Activated naive CD8-positive, alpha-beta T cell treated with anti-CD3 and anti-CD28 coated beads, Interleukin-2, amount 10 ng/mL, durations not matched to agents 7 days and 5 days (primary cell): ENCODE measurements at regions not wholly inside any gene's neighbourhood (a gene's known extent, or its start where the extent isn't known, plus 50 kb on each side); places are given as distances from the start of the nearest gene placed in this dataset.

Experiments used
- ATAC-seq: fragments of 150-1000 bp; cut with Tn5 transposase; one replicate; pipeline ENCODE4 v1.10.0; 2021; ENCODE audit warnings: low read depth, moderate library complexity
- POLR2A ChIA-PET: fragments of 350-600 bp; sonication (Branson Sonifier 250); formaldehyde crosslinking; loops from one replicate; lab custom pipeline; 2021; ENCODE audit warnings: antibody characterized with exemption; lab: Charles Lee
- DNase-seq: peaks from one replicate; pipeline ENCODE4 v3.0.0; 2021
- H3K27ac Mint-ChIP-seq: one replicate; pipeline ENCODE4 v1.8.0; 2022; ENCODE audit warnings: mild to moderate bottlenecking, mixed read lengths
- H3K27me3 Mint-ChIP-seq: one replicate; pipeline ENCODE4 v1.8.0; 2022; ENCODE audit warnings: mild to moderate bottlenecking, moderate library complexity, mixed read lengths
- H3K36me3 Mint-ChIP-seq: one replicate; pipeline ENCODE4 v1.8.0; 2021; ENCODE audit warnings: mild to moderate bottlenecking, mixed read lengths
- H3K4me1 Mint-ChIP-seq: one replicate; pipeline ENCODE4 v1.8.0; 2021; ENCODE audit warnings: mixed read lengths
- H3K4me3 Mint-ChIP-seq: one replicate; pipeline ENCODE4 v1.8.0; 2022; ENCODE audit warnings: mild to moderate bottlenecking, moderate library complexity, mixed read lengths
- H3K9me3 Mint-ChIP-seq: one replicate; pipeline ENCODE4 v1.8.0; 2021; ENCODE audit warnings: mixed read lengths

GRCh38 chr2:94939349-94939748 lies 68.1 kb downstream of the TEKT4 start:
- H3K27me3 Mint-ChIP-seq: peaks cover 40% of the 10 kb centered on the region
- H3K4me3 Mint-ChIP-seq: no peak overlapping the region
- H3K36me3 Mint-ChIP-seq: no peaks in the 10 kb centered on the region
- ATAC-seq (no peak), DNase-seq (no peak)
- POLR2A ChIA-PET: no interaction called here
- H3K4me1 Mint-ChIP-seq: no peaks in the 10 kb centered on the region
- H3K27ac Mint-ChIP-seq: no peak overlapping the region
- no peaks in the 10 kb centered on the region for H3K9me3 Mint-ChIP-seq

DNA sequence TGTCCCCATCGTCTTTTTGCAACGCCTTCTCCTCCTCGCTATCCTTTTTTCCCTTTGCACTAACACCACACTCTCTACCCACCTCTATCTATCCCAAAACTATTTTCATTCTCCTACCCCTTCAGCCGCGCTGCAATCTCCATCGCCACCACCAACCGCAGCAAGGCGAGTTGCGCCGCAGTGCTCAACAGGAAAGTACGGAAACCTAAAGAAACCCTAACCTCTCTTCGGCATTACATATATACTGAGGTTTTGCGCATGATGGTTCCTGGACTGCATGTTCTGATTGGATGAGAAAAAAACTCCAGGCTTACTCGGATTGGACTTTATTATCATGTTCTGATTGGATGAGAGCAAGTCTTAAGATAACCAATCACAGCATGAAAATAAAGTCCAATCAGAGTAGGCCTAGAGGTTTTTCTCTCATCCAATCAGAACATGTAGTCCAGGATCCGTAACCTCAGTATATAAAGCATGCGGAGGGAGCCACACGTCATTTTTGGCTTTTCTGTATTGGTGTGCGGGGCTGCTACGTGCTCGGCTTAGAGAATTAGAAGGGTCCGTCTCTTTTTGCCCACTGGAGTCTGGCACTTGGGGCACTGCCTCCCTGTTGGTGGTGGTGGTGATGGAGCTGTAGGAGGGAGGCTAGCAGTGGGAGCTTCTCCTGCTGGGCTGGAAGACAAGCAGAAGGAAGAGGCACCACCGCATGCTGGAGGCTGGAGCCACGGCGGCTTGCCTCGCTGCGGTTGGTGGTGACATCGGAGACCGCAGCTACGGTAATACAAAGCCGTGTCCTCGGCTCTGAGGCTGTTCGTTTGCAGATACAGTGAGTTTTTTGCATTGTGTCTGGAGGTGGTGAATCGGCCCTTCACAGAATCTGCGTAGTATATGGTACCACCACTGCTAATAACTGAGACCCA lies 76.1 kb downstream of the TEKT4 start:
- H3K4me1 Mint-ChIP-seq: no peaks in the 10 kb centered on the region
- DNase-seq: no peak
- peaks cover 16% of the 10 kb centered on the region for H3K27me3 Mint-ChIP-seq
- H3K27ac Mint-ChIP-seq: no peak overlapping the region
- H3K9me3 Mint-ChIP-seq: no peaks in the 10 kb centered on the region
- POLR2A ChIA-PET: no interaction called here
- H3K36me3 Mint-ChIP-seq: no peaks in the 10 kb centered on the region
- no peak for ATAC-seq
- no peak overlapping the region for H3K4me3 Mint-ChIP-seq

DNA sequence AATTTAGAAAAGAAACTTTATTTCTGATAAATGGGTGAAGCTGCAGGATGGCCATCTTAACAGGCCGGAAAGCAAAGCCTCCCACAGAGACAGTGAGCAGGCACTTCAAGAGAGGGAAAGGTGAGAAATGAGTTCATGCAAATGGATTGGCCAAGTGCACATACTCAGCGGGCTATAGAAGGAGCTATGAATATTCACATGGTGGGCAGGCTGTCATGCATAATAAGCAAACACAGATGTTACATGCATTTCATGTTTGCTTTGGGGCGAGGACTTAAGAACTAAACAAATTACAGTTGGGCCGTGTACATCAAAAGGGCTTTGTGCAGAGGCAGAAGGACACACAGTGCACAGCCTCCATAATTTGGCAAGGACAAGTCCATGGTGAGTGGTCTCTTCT lies 69.8 kb upstream of the MAL start:
- Mint-ChIP-seq H3K36me3 (no peaks in the 10 kb centered on the region), H3K9me3 (no peaks in the 10 kb centered on the region), H3K4me3 (no peak overlapping the region), H3K4me1 (no peaks in the 10 kb centered on the region), H3K27ac (no peak overlapping the region), H3K27me3 (peaks cover 37% of the 10 kb centered on the region)
- no peak for ATAC-seq
- POLR2A ChIA-PET: no interaction called here
- DNase-seq: no peak

DNA sequence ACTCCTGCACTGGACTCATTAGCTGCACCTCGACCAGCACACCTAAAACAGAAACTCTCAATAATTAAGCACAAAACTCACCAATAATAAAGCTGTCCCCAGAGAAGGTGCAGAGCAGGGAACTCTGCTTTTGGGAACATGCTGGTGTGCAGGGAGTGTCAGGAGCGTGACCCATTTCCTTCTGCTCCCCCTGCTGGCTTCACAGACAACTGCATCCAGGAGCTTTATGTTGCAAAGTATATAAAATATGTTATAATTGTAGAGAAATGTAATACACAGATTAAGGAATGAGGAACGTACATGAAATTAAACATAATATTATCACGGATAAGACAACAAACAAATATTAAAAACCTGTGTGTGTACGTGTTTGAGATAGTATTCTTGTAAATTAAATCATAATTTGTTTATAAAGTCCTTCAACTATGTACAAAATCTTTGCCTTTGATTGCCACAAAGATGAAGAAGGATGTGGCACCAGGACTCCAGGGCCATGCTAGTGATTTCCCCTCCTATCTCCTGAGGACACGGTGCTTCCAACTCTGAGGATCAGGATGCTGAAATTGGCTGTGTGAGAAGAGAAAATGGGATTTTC lies 68.6 kb upstream of the MAL start:
- Mint-ChIP-seq H3K4me1 (no peaks in the 10 kb centered on the region), H3K27ac (no peak overlapping the region), H3K4me3 (no peak overlapping the region), H3K27me3 (peaks cover 36% of the 10 kb centered on the region), H3K36me3 (no peaks in the 10 kb centered on the region), H3K9me3 (no peaks in the 10 kb centered on the region)
- POLR2A ChIA-PET: no interaction called here
- ATAC-seq: peak; percentile 36
- DNase-seq: no peak

- Mint-ChIP-seq H3K27me3 (peaks cover 28% of the 10 kb centered on the region), H3K9me3 (no peaks in the 10 kb centered on the region), H3K36me3 (no peaks in the 10 kb centered on the region), H3K4me1 (no peaks in the 10 kb centered on the region), H3K4me3 (no peak overlapping the region), H3K27ac (no peak overlapping the region)
- no peak for ATAC-seq
- POLR2A ChIA-PET: no interaction called here
- no peak for DNase-seq
These were observed 67.3 kb upstream of the MAL start for GRCh38 chr2:94958245-94958644.

- H3K4me1 Mint-ChIP-seq: no peaks in the 10 kb centered on the region
- H3K36me3 Mint-ChIP-seq: no peaks in the 10 kb centered on the region
- no peak overlapping the region for H3K4me3 Mint-ChIP-seq
- DNase-seq: no peak
- no peak overlapping the region for H3K27ac Mint-ChIP-seq
- no peaks in the 10 kb centered on the region for H3K9me3 Mint-ChIP-seq
- POLR2A ChIA-PET: no interaction called here
- no peak for ATAC-seq
- H3K27me3 Mint-ChIP-seq: peaks cover 30% of the 10 kb centered on the region
These were observed 65.2 kb upstream of the MAL start for GRCh38 chr2:94960266-94960665.

- no peak overlapping the region for H3K4me3 Mint-ChIP-seq
- no peaks in the 10 kb centered on the region for H3K36me3 Mint-ChIP-seq
- no peaks in the 10 kb centered on the region for H3K4me1 Mint-ChIP-seq
- POLR2A ChIA-PET: no interaction called here
- H3K9me3 Mint-ChIP-seq: no peaks in the 10 kb centered on the region
- no peak for ATAC-seq
- peaks cover 30% of the 10 kb centered on the region for H3K27me3 Mint-ChIP-seq
- no peak overlapping the region for H3K27ac Mint-ChIP-seq
- DNase-seq: no peak
These were observed 64.8 kb upstream of the MAL start for GRCh38 chr2:94960751-94961150.

DNA sequence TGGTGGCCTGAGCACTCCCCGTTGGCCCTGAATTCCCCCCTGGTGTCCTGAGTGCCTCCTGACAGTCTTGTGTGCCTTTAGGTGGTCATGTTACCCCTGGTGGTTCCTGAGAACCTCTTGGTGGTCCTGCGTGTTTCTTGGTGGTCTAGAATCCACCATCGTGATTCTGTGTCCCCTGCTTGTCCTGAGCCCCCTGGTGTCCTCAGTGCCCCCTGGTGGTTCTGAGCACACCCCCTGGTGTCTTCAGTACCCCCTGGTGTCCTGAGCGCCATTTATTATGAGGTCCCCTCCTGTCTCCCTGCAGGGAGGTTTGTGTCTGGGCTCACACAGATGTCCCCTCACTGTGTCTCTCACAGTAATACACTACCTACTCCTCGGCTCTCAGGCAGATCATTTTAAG lies 61.3 kb upstream of the MAL start:
- H3K27me3 Mint-ChIP-seq: peaks cover 36% of the 10 kb centered on the region
- H3K4me3 Mint-ChIP-seq: no peak overlapping the region
- DNase-seq (no peak), ATAC-seq (no peak)
- POLR2A ChIA-PET: no interaction called here
- no peaks in the 10 kb centered on the region for H3K4me1 Mint-ChIP-seq
- no peak overlapping the region for H3K27ac Mint-ChIP-seq
- H3K36me3 Mint-ChIP-seq: no peaks in the 10 kb centered on the region
- no peaks in the 10 kb centered on the region for H3K9me3 Mint-ChIP-seq

DNA sequence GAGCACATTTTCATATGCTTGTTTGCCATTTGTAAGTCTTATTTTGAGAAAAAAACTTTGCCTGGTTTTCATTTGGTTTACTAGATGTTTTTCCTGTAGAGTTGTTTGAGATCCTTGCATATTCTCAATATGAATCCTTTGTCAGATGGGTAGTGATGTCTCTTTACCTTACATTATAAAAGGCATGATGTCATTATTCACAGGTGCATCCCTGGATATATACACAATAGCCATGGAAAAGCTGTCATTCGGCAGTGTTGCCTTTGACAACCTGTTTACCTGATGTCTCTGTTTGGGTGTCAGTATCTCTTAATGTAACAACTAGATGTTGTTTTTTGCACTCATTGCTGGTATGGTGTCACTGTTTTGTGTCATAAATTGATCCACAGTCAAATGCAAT lies 58.8 kb upstream of the MAL start:
- Mint-ChIP-seq H3K9me3 (no peaks in the 10 kb centered on the region), H3K27me3 (peaks cover 50% of the 10 kb centered on the region), H3K36me3 (no peaks in the 10 kb centered on the region), H3K27ac (no peak overlapping the region), H3K4me1 (no peaks in the 10 kb centered on the region), H3K4me3 (no peak overlapping the region)
- no peak for DNase-seq
- POLR2A ChIA-PET: no interaction called here
- no peak for ATAC-seq

GRCh38 chr2:94970353-94970752 lies 55.2 kb upstream of the MAL start:
- DNase-seq (no peak), ATAC-seq (no peak)
- Mint-ChIP-seq H3K9me3 (no peaks in the 10 kb centered on the region), H3K4me1 (no peaks in the 10 kb centered on the region), H3K27me3 (peaks cover 58% of the 10 kb centered on the region), H3K36me3 (no peaks in the 10 kb centered on the region), H3K4me3 (no peak overlapping the region), H3K27ac (no peak overlapping the region)
- POLR2A ChIA-PET: no interaction called here
